SH-SY5Y (cell line): ENCODE measurements at regions not wholly inside any gene's neighbourhood (a gene's known extent, or its start where the extent isn't known, plus 50 kb on each side); places are given as distances from the start of the nearest gene placed in this dataset.

ENCODE experiments used
- GATA2 ChIP-seq: IDR thresholded peaks from 2 replicates; pipeline ENCODE4 v1.6.1; 2011; ENCODE audit warnings: mild to moderate bottlenecking, low read depth, low read length
- GATA3 ChIP-seq: IDR thresholded peaks from 2 replicates; pipeline ENCODE4 v1.6.1; 2011; ENCODE audit warnings: low read depth, mild to moderate bottlenecking, low read length, moderate library complexity

- no peak for TF ChIP-seq GATA3
- TF ChIP-seq GATA2 = no peak
These were observed 363.3 kb upstream of the KLF4 start for GRCh38 chr9:107852891-107853290.
